SK-N-SH treated with all-trans-retinoic acid at 6 μM for 48 hours (cell line): ENCODE measurements at regions not wholly inside any gene's neighbourhood (a gene's known extent, or its start where the extent isn't known, plus 50 kb on each side); places are given as distances from the start of the nearest gene placed in this dataset.

ENCODE experiments used
- ATAC-seq: fragments of 200-7000 bp; cut with Tn5 transposase; 3 replicates; pipeline ENCODE4 v1.9.1; 2020; ENCODE audit warnings: mild to moderate bottlenecking, moderate library complexity
- ARNTL ChIP-seq: fragments of 450-650 bp; formaldehyde crosslinking; IDR thresholded peaks from 2 replicates; pipeline ENCODE4 v1.5.0; 2020; ENCODE audit warnings: low read depth, mild to moderate bottlenecking, moderate library complexity, borderline replicate concordance
- BACH2 ChIP-seq: fragments of 250-450 bp; sonication (Bioruptor Pico); IDR thresholded peaks from 2 replicates; pipeline ENCODE4 v1.9.0; 2021; ENCODE audit warnings: mild to moderate bottlenecking, borderline replicate concordance
- CSDC2 ChIP-seq: fragments of 250-450 bp; sonication (Bioruptor Pico); IDR thresholded peaks from 2 replicates; pipeline ENCODE4 v1.5.0; 2020; ENCODE audit warnings: mild to moderate bottlenecking, moderate library complexity
- GLIS3 ChIP-seq: fragments of 250-450 bp; sonication (Bioruptor Pico); IDR thresholded peaks from 2 replicates; pipeline ENCODE4 v1.5.0; 2020; ENCODE audit warnings: mild to moderate bottlenecking, moderate library complexity
- ISL1 ChIP-seq: fragments of 250-450 bp; sonication (Bioruptor Pico); IDR thresholded peaks from 2 replicates; pipeline ENCODE4 v2.1.2; 2022; ENCODE audit warnings: mild to moderate bottlenecking, moderate library complexity
- OSR1 ChIP-seq: fragments of 250-450 bp; sonication (Bioruptor Pico); IDR thresholded peaks from 2 replicates; pipeline ENCODE4 v1.8.0; 2022; ENCODE audit warnings: moderate library complexity, mild to moderate bottlenecking, inconsistent platforms
- PPARA ChIP-seq: fragments of 250-450 bp; sonication (Bioruptor Pico); IDR thresholded peaks from 2 replicates; pipeline ENCODE4 v1.5.0; 2020; ENCODE audit warnings: mild to moderate bottlenecking, borderline replicate concordance
- RARB ChIP-seq: fragments of 250-450 bp; sonication (Bioruptor Pico); IDR thresholded peaks from 2 replicates; pipeline ENCODE4 v1.8.0; 2021; ENCODE audit warnings: mild to moderate bottlenecking, moderate library complexity
- SNAI2 ChIP-seq: fragments of 250-450 bp; sonication (Bioruptor Pico); IDR thresholded peaks from 2 replicates; pipeline ENCODE4 v1.5.0; 2020; ENCODE audit warnings: mild to moderate bottlenecking, moderate library complexity
- TCF4 ChIP-seq: fragments of 250-450 bp; sonication (Bioruptor Pico); IDR thresholded peaks from 2 replicates; pipeline ENCODE4 v1.8.0; 2021; ENCODE audit warnings: mild to moderate bottlenecking, moderate library complexity, borderline replicate concordance
- ZC3H10 ChIP-seq: fragments of 250-450 bp; sonication (Bioruptor Pico); IDR thresholded peaks from 2 replicates; pipeline ENCODE4 v1.5.1; 2021; ENCODE audit warnings: mild to moderate bottlenecking, moderate library complexity
- ZFP3 ChIP-seq: fragments of 250-450 bp; sonication (Bioruptor Pico); IDR thresholded peaks from 2 replicates; pipeline ENCODE4 v1.5.0; 2020; ENCODE audit warnings: mild to moderate bottlenecking, moderate library complexity
- ZFP30 ChIP-seq: fragments of 450-650 bp; formaldehyde crosslinking; IDR thresholded peaks from 2 replicates; pipeline ENCODE4 v1.5.0; 2022; ENCODE audit warnings: mild to moderate bottlenecking, moderate library complexity
- ZNF565 ChIP-seq: fragments of 450-650 bp; formaldehyde crosslinking; conservative IDR thresholded peaks from 2 replicates; pipeline ENCODE4 v1.5.0; 2020; ENCODE audit warnings: low read depth, mild to moderate bottlenecking, moderate library complexity
- ZNF70 ChIP-seq: fragments of 450-650 bp; formaldehyde crosslinking; IDR thresholded peaks from 2 replicates; pipeline ENCODE4 v1.5.0; 2020; ENCODE audit warnings: mild to moderate bottlenecking, moderate library complexity
- ZNF8 ChIP-seq: fragments of 450-650 bp; formaldehyde crosslinking; IDR thresholded peaks from 2 replicates; pipeline ENCODE4 v1.5.0; 2020; ENCODE audit warnings: mild to moderate bottlenecking, moderate library complexity
- TF ChIP-seq, protein P1 (sequence below): fragments of 250-450 bp; sonication (Bioruptor Pico); IDR thresholded peaks from 2 replicates; pipeline ENCODE4 v1.5.0; 2020; ENCODE audit warnings: mild to moderate bottlenecking, moderate library complexity
- TF ChIP-seq, protein P2 (sequence below): fragments of 250-450 bp; sonication (Bioruptor Pico); IDR thresholded peaks from 2 replicates; pipeline ENCODE4 v1.8.0; 2020; ENCODE audit warnings: mild to moderate bottlenecking, moderate library complexity, borderline replicate concordance
- TF ChIP-seq, protein P3 (sequence below): fragments of 250-450 bp; sonication (Bioruptor Pico); IDR thresholded peaks from 2 replicates; pipeline ENCODE4 v1.5.1; 2021; ENCODE audit warnings: mild to moderate bottlenecking, moderate library complexity
- TF ChIP-seq, protein P4 (sequence below): fragments of 250-450 bp; sonication (Bioruptor Pico); IDR thresholded peaks from 2 replicates; pipeline ENCODE4 v1.5.1; 2020; ENCODE audit warnings: low read depth, mild to moderate bottlenecking, moderate library complexity
- TF ChIP-seq, protein P5 (sequence below): fragments of 250-450 bp; sonication (Bioruptor Pico); IDR thresholded peaks from 2 replicates; pipeline ENCODE4 v1.8.0; 2021; ENCODE audit warnings: low read depth, mild to moderate bottlenecking, moderate library complexity, borderline replicate concordance

DNA sequence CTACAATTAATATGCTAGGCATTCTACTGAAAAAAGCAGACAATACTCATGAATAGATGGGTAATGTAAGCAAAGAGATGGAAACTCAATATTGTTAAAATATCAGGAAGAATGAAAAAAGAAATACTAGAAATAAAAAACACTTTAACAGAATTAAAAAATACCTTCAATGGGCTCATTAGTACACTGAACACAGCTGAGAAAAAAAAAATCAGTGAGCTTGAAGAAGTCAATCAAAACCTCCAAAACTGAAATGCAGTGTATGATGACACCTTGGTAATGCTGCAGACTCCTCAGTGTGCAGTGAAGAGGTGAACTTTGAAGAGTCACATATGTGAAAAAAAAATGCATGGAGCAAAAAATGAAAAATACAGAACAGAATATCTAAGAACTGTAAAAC, 227.2 kb downstream of the TMEM26 start:
- TF ChIP-seq, protein P1, sequence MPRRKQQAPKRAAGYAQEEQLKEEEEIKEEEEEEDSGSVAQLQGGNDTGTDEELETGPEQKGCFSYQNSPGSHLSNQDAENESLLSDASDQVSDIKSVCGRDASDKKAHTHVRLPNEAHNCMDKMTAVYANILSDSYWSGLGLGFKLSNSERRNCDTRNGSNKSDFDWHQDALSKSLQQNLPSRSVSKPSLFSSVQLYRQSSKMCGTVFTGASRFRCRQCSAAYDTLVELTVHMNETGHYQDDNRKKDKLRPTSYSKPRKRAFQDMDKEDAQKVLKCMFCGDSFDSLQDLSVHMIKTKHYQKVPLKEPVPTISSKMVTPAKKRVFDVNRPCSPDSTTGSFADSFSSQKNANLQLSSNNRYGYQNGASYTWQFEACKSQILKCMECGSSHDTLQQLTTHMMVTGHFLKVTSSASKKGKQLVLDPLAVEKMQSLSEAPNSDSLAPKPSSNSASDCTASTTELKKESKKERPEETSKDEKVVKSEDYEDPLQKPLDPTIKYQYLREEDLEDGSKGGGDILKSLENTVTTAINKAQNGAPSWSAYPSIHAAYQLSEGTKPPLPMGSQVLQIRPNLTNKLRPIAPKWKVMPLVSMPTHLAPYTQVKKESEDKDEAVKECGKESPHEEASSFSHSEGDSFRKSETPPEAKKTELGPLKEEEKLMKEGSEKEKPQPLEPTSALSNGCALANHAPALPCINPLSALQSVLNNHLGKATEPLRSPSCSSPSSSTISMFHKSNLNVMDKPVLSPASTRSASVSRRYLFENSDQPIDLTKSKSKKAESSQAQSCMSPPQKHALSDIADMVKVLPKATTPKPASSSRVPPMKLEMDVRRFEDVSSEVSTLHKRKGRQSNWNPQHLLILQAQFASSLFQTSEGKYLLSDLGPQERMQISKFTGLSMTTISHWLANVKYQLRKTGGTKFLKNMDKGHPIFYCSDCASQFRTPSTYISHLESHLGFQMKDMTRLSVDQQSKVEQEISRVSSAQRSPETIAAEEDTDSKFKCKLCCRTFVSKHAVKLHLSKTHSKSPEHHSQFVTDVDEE (CRISPR knock-in tag), result no peak
- TF ChIP-seq ZC3H10 (CRISPR knock-in tag), result no peak
- no peak for TF ChIP-seq BACH2 (CRISPR knock-in tag)
- TF ChIP-seq, protein P2, sequence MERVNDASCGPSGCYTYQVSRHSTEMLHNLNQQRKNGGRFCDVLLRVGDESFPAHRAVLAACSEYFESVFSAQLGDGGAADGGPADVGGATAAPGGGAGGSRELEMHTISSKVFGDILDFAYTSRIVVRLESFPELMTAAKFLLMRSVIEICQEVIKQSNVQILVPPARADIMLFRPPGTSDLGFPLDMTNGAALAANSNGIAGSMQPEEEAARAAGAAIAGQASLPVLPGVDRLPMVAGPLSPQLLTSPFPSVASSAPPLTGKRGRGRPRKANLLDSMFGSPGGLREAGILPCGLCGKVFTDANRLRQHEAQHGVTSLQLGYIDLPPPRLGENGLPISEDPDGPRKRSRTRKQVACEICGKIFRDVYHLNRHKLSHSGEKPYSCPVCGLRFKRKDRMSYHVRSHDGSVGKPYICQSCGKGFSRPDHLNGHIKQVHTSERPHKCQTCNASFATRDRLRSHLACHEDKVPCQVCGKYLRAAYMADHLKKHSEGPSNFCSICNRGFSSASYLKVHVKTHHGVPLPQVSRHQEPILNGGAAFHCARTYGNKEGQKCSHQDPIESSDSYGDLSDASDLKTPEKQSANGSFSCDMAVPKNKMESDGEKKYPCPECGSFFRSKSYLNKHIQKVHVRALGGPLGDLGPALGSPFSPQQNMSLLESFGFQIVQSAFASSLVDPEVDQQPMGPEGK (CRISPR knock-in tag), result no peak
- TF ChIP-seq ARNTL (CRISPR knock-in tag), result no peak
- TF ChIP-seq ZNF70 (CRISPR knock-in tag), result no peak
- no peak for TF ChIP-seq ZFP3 (CRISPR knock-in tag)
- no peak for TF ChIP-seq SNAI2
- TF ChIP-seq OSR1 (CRISPR knock-in tag), result no peak
- no peak for TF ChIP-seq ISL1 (CRISPR knock-in tag)
- TF ChIP-seq, protein P3, sequence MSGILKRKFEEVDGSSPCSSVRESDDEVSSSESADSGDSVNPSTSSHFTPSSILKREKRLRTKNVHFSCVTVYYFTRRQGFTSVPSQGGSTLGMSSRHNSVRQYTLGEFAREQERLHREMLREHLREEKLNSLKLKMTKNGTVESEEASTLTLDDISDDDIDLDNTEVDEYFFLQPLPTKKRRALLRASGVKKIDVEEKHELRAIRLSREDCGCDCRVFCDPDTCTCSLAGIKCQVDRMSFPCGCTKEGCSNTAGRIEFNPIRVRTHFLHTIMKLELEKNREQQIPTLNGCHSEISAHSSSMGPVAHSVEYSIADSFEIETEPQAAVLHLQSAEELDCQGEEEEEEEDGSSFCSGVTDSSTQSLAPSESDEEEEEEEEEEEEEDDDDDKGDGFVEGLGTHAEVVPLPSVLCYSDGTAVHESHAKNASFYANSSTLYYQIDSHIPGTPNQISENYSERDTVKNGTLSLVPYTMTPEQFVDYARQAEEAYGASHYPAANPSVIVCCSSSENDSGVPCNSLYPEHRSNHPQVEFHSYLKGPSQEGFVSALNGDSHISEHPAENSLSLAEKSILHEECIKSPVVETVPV (CRISPR knock-in tag), result no peak
- TF ChIP-seq RARB (CRISPR knock-in tag), result no peak
- no peak for TF ChIP-seq GLIS3 (CRISPR knock-in tag)
- TF ChIP-seq ZFP30 (CRISPR knock-in tag), result no peak
- no peak for TF ChIP-seq ZNF565 (CRISPR knock-in tag)
- TF ChIP-seq TCF4 (CRISPR knock-in tag), result no peak
- TF ChIP-seq PPARA (CRISPR knock-in tag), result no peak
- TF ChIP-seq, protein P4, sequence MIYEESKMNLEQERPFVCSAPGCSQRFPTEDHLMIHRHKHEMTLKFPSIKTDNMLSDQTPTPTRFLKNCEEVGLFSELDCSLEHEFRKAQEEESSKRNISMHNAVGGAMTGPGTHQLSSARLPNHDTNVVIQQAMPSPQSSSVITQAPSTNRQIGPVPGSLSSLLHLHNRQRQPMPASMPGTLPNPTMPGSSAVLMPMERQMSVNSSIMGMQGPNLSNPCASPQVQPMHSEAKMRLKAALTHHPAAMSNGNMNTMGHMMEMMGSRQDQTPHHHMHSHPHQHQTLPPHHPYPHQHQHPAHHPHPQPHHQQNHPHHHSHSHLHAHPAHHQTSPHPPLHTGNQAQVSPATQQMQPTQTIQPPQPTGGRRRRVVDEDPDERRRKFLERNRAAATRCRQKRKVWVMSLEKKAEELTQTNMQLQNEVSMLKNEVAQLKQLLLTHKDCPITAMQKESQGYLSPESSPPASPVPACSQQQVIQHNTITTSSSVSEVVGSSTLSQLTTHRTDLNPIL (CRISPR knock-in tag), result no peak
- no peak for TF ChIP-seq CSDC2
- TF ChIP-seq, protein P5, sequence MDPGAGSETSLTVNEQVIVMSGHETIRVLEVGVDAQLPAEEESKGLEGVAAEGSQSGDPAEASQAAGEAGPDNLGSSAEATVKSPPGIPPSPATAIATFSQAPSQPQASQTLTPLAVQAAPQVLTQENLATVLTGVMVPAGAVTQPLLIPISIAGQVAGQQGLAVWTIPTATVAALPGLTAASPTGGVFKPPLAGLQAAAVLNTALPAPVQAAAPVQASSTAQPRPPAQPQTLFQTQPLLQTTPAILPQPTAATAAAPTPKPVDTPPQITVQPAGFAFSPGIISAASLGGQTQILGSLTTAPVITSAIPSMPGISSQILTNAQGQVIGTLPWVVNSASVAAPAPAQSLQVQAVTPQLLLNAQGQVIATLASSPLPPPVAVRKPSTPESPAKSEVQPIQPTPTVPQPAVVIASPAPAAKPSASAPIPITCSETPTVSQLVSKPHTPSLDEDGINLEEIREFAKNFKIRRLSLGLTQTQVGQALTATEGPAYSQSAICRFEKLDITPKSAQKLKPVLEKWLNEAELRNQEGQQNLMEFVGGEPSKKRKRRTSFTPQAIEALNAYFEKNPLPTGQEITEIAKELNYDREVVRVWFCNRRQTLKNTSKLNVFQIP, result no peak
- no peak for ATAC-seq

DNA sequence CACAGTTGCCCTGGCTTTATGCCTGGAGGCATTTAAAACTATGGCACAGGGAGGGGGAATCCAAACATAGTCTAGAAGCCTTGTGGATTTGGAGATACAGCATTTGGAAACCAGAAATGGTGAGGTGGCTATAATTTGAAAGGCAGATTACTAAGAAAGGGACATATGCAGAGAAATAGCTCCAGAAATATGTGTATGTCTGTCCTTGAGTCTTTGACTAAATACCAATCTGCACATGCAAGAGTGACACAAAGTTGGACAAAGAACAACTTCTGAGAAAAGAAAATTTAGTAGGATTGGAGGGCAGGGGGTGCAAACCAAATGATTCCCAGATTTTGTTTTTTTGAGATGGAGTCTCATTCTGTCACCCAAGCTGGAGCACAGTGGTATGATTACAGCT, 229.6 kb downstream of the TMEM26 start:
- no peak for ATAC-seq
- TF ChIP-seq GLIS3 (CRISPR knock-in tag) (no peak), TCF4 (CRISPR knock-in tag) (no peak), ZC3H10 (CRISPR knock-in tag) (no peak), ZNF8 (CRISPR knock-in tag) (no peak), ZFP30 (CRISPR knock-in tag) (no peak), ZNF565 (CRISPR knock-in tag) (no peak), ZFP3 (CRISPR knock-in tag) (no peak)
- TF ChIP-seq, protein P4 (CRISPR knock-in tag), result no peak
- TF ChIP-seq, protein P5, result no peak
- TF ChIP-seq, all 23 proteins: peak for 0
